ENCODE measurements at regions not wholly inside any gene's neighbourhood (a gene's known extent, or its start where the extent isn't known, plus 50 kb on each side); places are given as distances from the start of the nearest gene placed in this dataset.

DNA sequence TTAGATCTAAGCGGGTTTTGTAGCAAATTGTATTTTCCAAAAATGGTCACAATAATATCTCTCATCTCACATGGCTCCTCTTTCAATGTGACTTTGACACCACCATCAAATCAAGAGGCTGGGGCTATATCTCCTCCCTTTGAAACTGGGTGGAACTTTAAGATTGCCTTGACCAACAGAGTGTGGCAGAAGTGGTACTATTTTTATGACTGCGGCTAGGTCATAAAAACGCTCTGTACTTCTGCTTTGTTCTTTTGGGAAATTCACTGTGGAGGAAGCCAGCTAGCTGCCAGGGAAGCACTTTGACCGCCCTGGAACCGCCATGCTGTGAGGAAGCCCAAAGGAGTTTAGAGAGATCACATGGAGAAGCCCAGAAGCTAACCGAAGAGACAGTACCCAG is 50.7 kb upstream of the ACOT11 start:
- ATAC-seq (ENCODE audit: poor library complexity) (no peak), DNase-seq (no peak)
- Histone ChIP-seq H3K36me3 (ENCODE audit: insufficient read depth, low read length) (no peaks in the 10 kb centered on the region), H3K4me1 (ENCODE audit: insufficient read depth, low read length) (peaks cover 13% of the 10 kb centered on the region), H3K27me3 (ENCODE audit: control insufficient read depth in 1 of 2, insufficient read depth in 2 of 2, low read length in 2 of 2) (peaks cover 13 to 29% of the 10 kb centered on the region in 2 experiments), H3K27ac (ENCODE audit: low read depth in 1 of 2, low read length in 2 of 2) (no peak overlapping the region), H3K9me3 (ENCODE audit: control insufficient read depth in 1 of 2, insufficient read depth in 1 of 2, low read length in 2 of 2) (peaks cover 0 to 4% of the 10 kb centered on the region in 2 experiments), H3K4me3 (ENCODE audit: low read length) (no peak overlapping the region)
- intact Hi-C loops (cut with DNase I, micrococcal nuclease): no loop called here
- Mint-ChIP-seq H3K27me3 (peaks cover 45% of the 10 kb centered on the region), H3K4me1 (ENCODE audit: low read depth) (peaks cover 13% of the 10 kb centered on the region), H3K36me3 (ENCODE audit: low read depth) (no peaks in the 10 kb centered on the region), H3K27ac (no peak overlapping the region), H3K4me3 (no peak overlapping the region), H3K9me3 (no peaks in the 10 kb centered on the region)
- ChIA-PET CTCF (no interaction called here), POLR2A (no interaction called here)
- TF ChIP-seq, protein P1, sequence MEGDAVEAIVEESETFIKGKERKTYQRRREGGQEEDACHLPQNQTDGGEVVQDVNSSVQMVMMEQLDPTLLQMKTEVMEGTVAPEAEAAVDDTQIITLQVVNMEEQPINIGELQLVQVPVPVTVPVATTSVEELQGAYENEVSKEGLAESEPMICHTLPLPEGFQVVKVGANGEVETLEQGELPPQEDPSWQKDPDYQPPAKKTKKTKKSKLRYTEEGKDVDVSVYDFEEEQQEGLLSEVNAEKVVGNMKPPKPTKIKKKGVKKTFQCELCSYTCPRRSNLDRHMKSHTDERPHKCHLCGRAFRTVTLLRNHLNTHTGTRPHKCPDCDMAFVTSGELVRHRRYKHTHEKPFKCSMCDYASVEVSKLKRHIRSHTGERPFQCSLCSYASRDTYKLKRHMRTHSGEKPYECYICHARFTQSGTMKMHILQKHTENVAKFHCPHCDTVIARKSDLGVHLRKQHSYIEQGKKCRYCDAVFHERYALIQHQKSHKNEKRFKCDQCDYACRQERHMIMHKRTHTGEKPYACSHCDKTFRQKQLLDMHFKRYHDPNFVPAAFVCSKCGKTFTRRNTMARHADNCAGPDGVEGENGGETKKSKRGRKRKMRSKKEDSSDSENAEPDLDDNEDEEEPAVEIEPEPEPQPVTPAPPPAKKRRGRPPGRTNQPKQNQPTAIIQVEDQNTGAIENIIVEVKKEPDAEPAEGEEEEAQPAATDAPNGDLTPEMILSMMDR (IDR thresholded peaks at IDR 0.05): no peak

GRCh38 chr1:54495954-54496353 is 52.1 kb upstream of the ACOT11 start:
- CTCF ChIA-PET: no interaction called here
- ATAC-seq (ENCODE audit: poor library complexity): no peak
- Mint-ChIP-seq H3K4me1 (ENCODE audit: low read depth) (peaks cover 14% of the 10 kb centered on the region), H3K36me3 (ENCODE audit: low read depth) (no peaks in the 10 kb centered on the region), H3K4me3 (no peak overlapping the region), H3K27me3 (peaks cover 38% of the 10 kb centered on the region), H3K27ac (no peak overlapping the region), H3K9me3 (no peaks in the 10 kb centered on the region)
- Histone ChIP-seq H3K27me3 (ENCODE audit: control insufficient read depth in 1 of 2, insufficient read depth in 2 of 2, low read length in 2 of 2) (peaks cover 13 to 24% of the 10 kb centered on the region in 2 experiments), H3K9me3 (ENCODE audit: control insufficient read depth in 1 of 2, insufficient read depth in 1 of 2, low read length in 2 of 2) (peaks cover 0 to 4% of the 10 kb centered on the region in 2 experiments), H3K4me3 (ENCODE audit: low read length) (no peak overlapping the region), H3K36me3 (ENCODE audit: insufficient read depth, low read length) (no peaks in the 10 kb centered on the region), H3K4me1 (ENCODE audit: insufficient read depth, low read length) (peaks cover 14% of the 10 kb centered on the region), H3K27ac (ENCODE audit: low read depth in 1 of 2, low read length in 2 of 2) (no peak overlapping the region)
- POLR2A ChIA-PET: no interaction called here
- DNase-seq: no peak
- intact Hi-C loops (cut with DNase I, micrococcal nuclease): no loop called here
- TF ChIP-seq, protein P1 (IDR thresholded peaks at IDR 0.05): no peak

DNA sequence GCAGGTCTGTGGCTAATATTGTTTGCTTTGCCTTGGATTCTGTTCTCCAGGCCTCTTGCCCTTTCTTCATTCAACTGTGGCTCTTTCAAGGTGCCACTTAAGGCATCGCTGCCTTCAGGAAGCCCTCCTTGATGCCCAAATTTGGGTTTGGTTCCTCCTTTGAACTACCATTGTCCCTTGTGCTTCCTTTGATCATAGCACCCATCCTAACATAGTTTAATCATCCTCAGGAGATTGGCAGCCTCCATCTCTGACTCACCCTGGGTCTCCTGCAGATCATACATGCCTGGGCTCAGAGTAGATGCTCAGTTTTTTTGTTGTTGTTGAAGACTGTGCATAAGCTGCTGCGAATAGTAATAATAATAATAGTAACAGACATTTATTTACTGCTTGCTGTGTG is 54.4 kb upstream of the ACOT11 start:
- intact Hi-C loops (cut with DNase I, micrococcal nuclease): no loop called here
- Mint-ChIP-seq H3K9me3 (no peaks in the 10 kb centered on the region), H3K36me3 (ENCODE audit: low read depth) (no peaks in the 10 kb centered on the region), H3K27ac (no peak overlapping the region), H3K4me1 (ENCODE audit: low read depth) (peaks cover 15% of the 10 kb centered on the region), H3K27me3 (peaks cover 26% of the 10 kb centered on the region), H3K4me3 (no peak overlapping the region)
- no peaks in the 10 kb centered on the region for H3K36me3 ChIP-seq (ENCODE audit: insufficient read depth, low read length)
- peaks cover 21% of the 10 kb centered on the region for H3K4me1 ChIP-seq (ENCODE audit: insufficient read depth, low read length)
- POLR2A ChIA-PET: interaction anchor here (0.7 kb wide), 1 partner anchor 87 kb away, joined by 4 read pairs; no protein-coding TSS in a partner anchor
- H3K9me3 ChIP-seq (ENCODE audit: control insufficient read depth in 1 of 2, insufficient read depth in 1 of 2, low read length in 2 of 2): peaks cover 0 to 4% of the 10 kb centered on the region in 2 experiments
- DNase-seq: no peak
- ATAC-seq (ENCODE audit: poor library complexity): no peak
- no peak overlapping the region for H3K4me3 ChIP-seq (ENCODE audit: low read length)
- CTCF ChIA-PET: no interaction called here
- TF ChIP-seq, protein P1 (IDR thresholded peaks at IDR 0.05): no peak
- no peak overlapping the region for H3K27ac ChIP-seq (ENCODE audit: low read depth in 1 of 2, low read length in 2 of 2)
- peaks cover 3 to 9% of the 10 kb centered on the region in 2 experiments for H3K27me3 ChIP-seq (ENCODE audit: control insufficient read depth in 1 of 2, insufficient read depth in 2 of 2, low read length in 2 of 2)
